CD4-positive, alpha-beta T cell (primary cell): ENCODE measurements at regions not wholly inside any gene's neighbourhood (a gene's known extent, or its start where the extent isn't known, plus 50 kb on each side); places are given as distances from the start of the nearest gene placed in this dataset.

Source experiments
- ATAC-seq: fragments of 200-7000 bp; cut with Tn5 transposase; one replicate; pipeline ENCODE4 v1.10.0; 2022; ENCODE audit warnings: mild to moderate bottlenecking; ENCODE audit not compliant: poor library complexity
- CTCF ChIA-PET: fragments of 350-600 bp; sonication (Branson Sonifier 250); formaldehyde crosslinking; loops from one replicate; lab custom pipeline; 2021; ENCODE audit warnings: antibody characterized with exemption, inconsistent platforms; lab: Charles Lee
- POLR2A ChIA-PET: fragments of 350-600 bp; sonication (Branson Sonifier 250); formaldehyde crosslinking; loops from one replicate; lab custom pipeline; 2021; ENCODE audit warnings: antibody characterized with exemption, inconsistent platforms; lab: Charles Lee
- DNase-seq, 14 experiments: peaks; one replicate each; pipeline ENCODE4 v3.0.0-alpha.2; 2013 to 2020; ENCODE audit warnings: mixed read lengths in 2 of 14
- H3K27ac ChIP-seq, 2 donors: one replicate each; pipeline versions ENCODE4 v1.5.1 to v1.7.0; 2013; ENCODE audit warnings: low read length in 2 of 2, low read depth in 1 of 2, mild to moderate bottlenecking in 1 of 2
- H3K27me3 ChIP-seq, 2 experiments: 1 replicate in 1 of 2; 2 replicates in 1 of 2; pipeline versions ENCODE4 v1.6.1 to v1.7.0; 2013; ENCODE audit warnings: low read length in 2 of 2, control low read depth in 1 of 2, mild to moderate bottlenecking in 1 of 2, moderate library complexity in 1 of 2; ENCODE audit not compliant: insufficient read depth in 2 of 2, control insufficient read depth in 1 of 2
- H3K36me3 ChIP-seq: one replicate; pipeline ENCODE4 v1.6.1; 2013; ENCODE audit warnings: low read length, control low read depth; ENCODE audit not compliant: insufficient read depth
- H3K4me1 ChIP-seq: one replicate; pipeline ENCODE4 v1.6.1; 2013; ENCODE audit warnings: low read length, control low read depth; ENCODE audit not compliant: insufficient read depth
- H3K4me3 ChIP-seq: one replicate; pipeline ENCODE4 v1.5.1; 2013; ENCODE audit warnings: mild to moderate bottlenecking, low read length, moderate library complexity
- H3K9me3 ChIP-seq, 2 experiments: 1 replicate in 1 of 2; 2 replicates in 1 of 2; pipeline versions ENCODE4 v1.6.1 to v1.7.0; 2013; ENCODE audit warnings: low read length in 2 of 2, mild to moderate bottlenecking in 2 of 2, control low read depth in 1 of 2, moderate library complexity in 1 of 2; ENCODE audit not compliant: control insufficient read depth in 1 of 2, insufficient read depth in 1 of 2
- H3K27ac Mint-ChIP-seq: one replicate; pipeline ENCODE4 v1.8.0; 2020; ENCODE audit warnings: mixed read lengths
- H3K27me3 Mint-ChIP-seq: one replicate; pipeline ENCODE4 v1.8.0; 2021; ENCODE audit warnings: mixed read lengths
- H3K36me3 Mint-ChIP-seq: one replicate; pipeline ENCODE4 v1.8.0; 2021; ENCODE audit warnings: low read depth, mixed read lengths
- H3K4me1 Mint-ChIP-seq: one replicate; pipeline ENCODE4 v1.8.0; 2021; ENCODE audit warnings: low read depth, mixed read lengths
- H3K4me3 Mint-ChIP-seq: one replicate; pipeline ENCODE4 v1.8.0; 2020; ENCODE audit warnings: mild to moderate bottlenecking, mixed read lengths
- H3K9me3 Mint-ChIP-seq: one replicate; pipeline ENCODE4 v1.8.0; 2020; ENCODE audit warnings: mixed read lengths
- CTCF ChIP-seq: fragments of 200-600 bp; IDR thresholded peaks from one replicate; pipeline ENCODE4 v1.8.0; 2022; ENCODE audit warnings: antibody characterized with exemption, mild to moderate bottlenecking
- intact Hi-C, 2 experiments: fragments of 100-400 bp; cut with DNase I in 1 of 2; cut with micrococcal nuclease in 1 of 2; formaldehyde crosslinking; loops; one replicate each; pipeline versions ENCODE4 v1.15.1 to v1.9.0; 2023 to 2025; cut with DNase I, micrococcal nuclease

GRCh38 chr1:199301472-199302217, 662.8 kb downstream of the PTPRC start:
- DNase-seq = no peak
- no peak for TF ChIP-seq CTCF
- intact Hi-C loops = no loop called here
- no peak for ATAC-seq
- no peaks in the 10 kb centered on the region for H3K36me3 ChIP-seq
- H3K4me1 ChIP-seq = no peaks in the 10 kb centered on the region
- Mint-ChIP-seq H3K27ac (no peak overlapping the region), H3K4me3 (no peak overlapping the region), H3K27me3 (no peaks in the 10 kb centered on the region), H3K9me3 (no peaks in the 10 kb centered on the region), H3K4me1 (no peaks in the 10 kb centered on the region), H3K36me3 (no peaks in the 10 kb centered on the region)
- H3K27ac ChIP-seq = no peak overlapping the region
- no peak overlapping the region for H3K4me3 ChIP-seq
- no peaks in the 10 kb centered on the region for H3K27me3 ChIP-seq
- POLR2A ChIA-PET = no interaction called here
- CTCF ChIA-PET = no interaction called here
- no peaks in the 10 kb centered on the region for H3K9me3 ChIP-seq

GRCh38 chr1:199302554-199302953, 663.7 kb downstream of the PTPRC start:
- no peaks in the 10 kb centered on the region for H3K27me3 Mint-ChIP-seq
- no peaks in the 10 kb centered on the region for H3K4me1 Mint-ChIP-seq
- Histone ChIP-seq H3K9me3 (no peaks in the 10 kb centered on the region), H3K27ac (no peak overlapping the region), H3K36me3 (no peaks in the 10 kb centered on the region), H3K4me1 (no peaks in the 10 kb centered on the region), H3K4me3 (no peak overlapping the region), H3K27me3 (no peaks in the 10 kb centered on the region)
- no peak for TF ChIP-seq CTCF
- H3K4me3 Mint-ChIP-seq = no peak overlapping the region
- ChIA-PET CTCF (no interaction called here), POLR2A (no interaction called here)
- DNase-seq (no peak), ATAC-seq (no peak)
- no peaks in the 10 kb centered on the region for H3K9me3 Mint-ChIP-seq
- H3K36me3 Mint-ChIP-seq = no peaks in the 10 kb centered on the region
- no peak overlapping the region for H3K27ac Mint-ChIP-seq
- intact Hi-C loops = no loop called here

DNA sequence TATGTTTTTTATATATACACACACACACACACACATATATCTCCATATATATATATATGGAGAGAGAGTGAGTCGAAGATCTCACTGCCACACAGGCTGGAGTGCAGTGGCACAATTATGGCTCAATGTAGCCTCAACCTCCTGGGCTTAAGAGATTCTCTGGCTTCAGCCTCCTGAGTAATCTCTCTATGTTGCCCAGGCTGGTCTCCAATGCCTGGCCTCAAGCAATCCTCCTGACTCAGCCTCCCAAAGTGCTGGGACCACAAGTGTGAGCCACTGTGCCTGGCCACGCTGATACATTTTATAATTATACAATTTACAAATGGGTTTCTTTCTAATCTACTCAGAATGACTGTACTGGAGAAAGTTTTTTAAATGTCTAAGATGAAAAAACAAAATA, 664.2 kb downstream of the PTPRC start:
- POLR2A ChIA-PET = no interaction called here
- H3K9me3 ChIP-seq = no peaks in the 10 kb centered on the region
- DNase-seq = no peak
- no peak overlapping the region for H3K27ac ChIP-seq
- H3K36me3 ChIP-seq = no peaks in the 10 kb centered on the region
- no peaks in the 10 kb centered on the region for H3K27me3 ChIP-seq
- Mint-ChIP-seq H3K27ac (no peak overlapping the region), H3K4me1 (no peaks in the 10 kb centered on the region), H3K36me3 (no peaks in the 10 kb centered on the region), H3K27me3 (no peaks in the 10 kb centered on the region), H3K4me3 (no peak overlapping the region), H3K9me3 (no peaks in the 10 kb centered on the region)
- ATAC-seq = no peak
- CTCF ChIA-PET = no interaction called here
- no peak overlapping the region for H3K4me3 ChIP-seq
- TF ChIP-seq CTCF = no peak
- no peaks in the 10 kb centered on the region for H3K4me1 ChIP-seq
- intact Hi-C loops = no loop called here
